Neural progenitor cell (in vitro differentiated cells): ENCODE measurements at regions not wholly inside any gene's neighbourhood (a gene's known extent, or its start where the extent isn't known, plus 50 kb on each side); places are given as distances from the start of the nearest gene placed in this dataset.

Source experiments
- CTCF ChIP-seq: fragments of 200-600 bp; sonication (generic); IDR thresholded peaks from 2 replicates; pipeline ENCODE4 v1.5.1; 2017; ENCODE audit warnings: antibody characterized with exemption, mild to moderate bottlenecking
- EZH2 ChIP-seq: fragments of 200-600 bp; sonication (generic); IDR thresholded peaks from 2 replicates; pipeline ENCODE4 v1.6.1; 2017; ENCODE audit warnings: antibody characterized with exemption, mild to moderate bottlenecking, moderate library complexity

GRCh38 chr18:23398401-23398800 lies 54.7 kb upstream of the RIOK3 start:
- no peak for TF ChIP-seq CTCF
- TF ChIP-seq EZH2: no peak
